ENCODE measurements at regions not wholly inside any gene's neighbourhood (a gene's known extent, or its start where the extent isn't known, plus 50 kb on each side); places are given as distances from the start of the nearest gene placed in this dataset.

DNA sequence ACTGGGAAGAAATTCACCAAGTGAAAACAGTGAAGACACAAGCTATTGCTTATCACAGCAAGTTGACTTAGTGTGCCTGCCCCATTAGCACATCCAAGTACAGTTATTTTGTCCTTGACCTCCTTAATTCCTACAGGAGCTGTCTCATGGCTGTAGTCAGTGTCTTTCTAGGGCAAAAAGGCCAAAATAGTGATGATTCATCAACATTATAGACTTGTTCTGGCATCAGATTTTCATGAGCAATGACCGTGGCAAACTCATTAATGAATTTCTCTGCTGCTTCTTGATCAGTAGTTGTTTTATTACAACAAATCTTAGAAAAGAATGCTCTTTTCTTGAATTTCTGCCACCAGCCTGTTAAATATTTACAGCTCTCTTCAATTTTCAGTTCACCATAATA, 1169.3 kb upstream of the DDX18 start:
- no peaks in the 10 kb centered on the region for H3K36me3 Mint-ChIP-seq (ENCODE audit: insufficient read depth)
- H3K27me3 Mint-ChIP-seq = no peaks in the 10 kb centered on the region
- H3K27ac Mint-ChIP-seq = no peak overlapping the region
- no peak for DNase-seq (ENCODE audit: low spot score, unreplicated experiment)
- no peaks in the 10 kb centered on the region for H3K9me3 Mint-ChIP-seq (ENCODE audit: low read depth)
- no peaks in the 10 kb centered on the region for H3K4me1 Mint-ChIP-seq (ENCODE audit: low read depth)
- TF ChIP-seq, protein P1, sequence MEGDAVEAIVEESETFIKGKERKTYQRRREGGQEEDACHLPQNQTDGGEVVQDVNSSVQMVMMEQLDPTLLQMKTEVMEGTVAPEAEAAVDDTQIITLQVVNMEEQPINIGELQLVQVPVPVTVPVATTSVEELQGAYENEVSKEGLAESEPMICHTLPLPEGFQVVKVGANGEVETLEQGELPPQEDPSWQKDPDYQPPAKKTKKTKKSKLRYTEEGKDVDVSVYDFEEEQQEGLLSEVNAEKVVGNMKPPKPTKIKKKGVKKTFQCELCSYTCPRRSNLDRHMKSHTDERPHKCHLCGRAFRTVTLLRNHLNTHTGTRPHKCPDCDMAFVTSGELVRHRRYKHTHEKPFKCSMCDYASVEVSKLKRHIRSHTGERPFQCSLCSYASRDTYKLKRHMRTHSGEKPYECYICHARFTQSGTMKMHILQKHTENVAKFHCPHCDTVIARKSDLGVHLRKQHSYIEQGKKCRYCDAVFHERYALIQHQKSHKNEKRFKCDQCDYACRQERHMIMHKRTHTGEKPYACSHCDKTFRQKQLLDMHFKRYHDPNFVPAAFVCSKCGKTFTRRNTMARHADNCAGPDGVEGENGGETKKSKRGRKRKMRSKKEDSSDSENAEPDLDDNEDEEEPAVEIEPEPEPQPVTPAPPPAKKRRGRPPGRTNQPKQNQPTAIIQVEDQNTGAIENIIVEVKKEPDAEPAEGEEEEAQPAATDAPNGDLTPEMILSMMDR (IDR thresholded peaks at IDR 0.05; ENCODE audit: unreplicated experiment) = no peak
- H3K4me3 Mint-ChIP-seq (ENCODE audit: low read depth) = no peak overlapping the region

DNA sequence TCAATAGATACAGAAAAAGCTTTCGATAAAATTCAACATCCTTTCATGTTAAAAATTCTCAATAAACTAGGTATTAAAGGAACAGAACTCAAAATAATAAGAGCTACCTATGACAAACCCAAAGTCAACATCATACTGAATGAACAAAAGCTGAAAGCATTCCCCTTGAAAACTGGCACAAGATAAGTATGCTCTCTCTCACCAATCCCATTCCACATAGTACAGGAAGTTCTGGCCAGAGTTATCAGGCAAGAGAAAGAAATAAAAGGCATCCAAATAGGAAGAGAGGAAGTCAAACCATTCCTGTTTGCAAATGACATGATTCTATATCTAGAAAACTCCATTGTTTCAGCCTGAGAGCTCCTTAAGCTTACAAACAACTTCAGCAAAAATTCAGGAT, 1145.8 kb upstream of the DDX18 start:
- DNase-seq (ENCODE audit: low spot score, unreplicated experiment) = no peak
- no peaks in the 10 kb centered on the region for H3K9me3 Mint-ChIP-seq (ENCODE audit: low read depth)
- no peaks in the 10 kb centered on the region for H3K27me3 Mint-ChIP-seq
- H3K4me3 Mint-ChIP-seq (ENCODE audit: low read depth) = no peak overlapping the region
- H3K4me1 Mint-ChIP-seq (ENCODE audit: low read depth) = peaks cover 5% of the 10 kb centered on the region
- H3K27ac Mint-ChIP-seq = no peak overlapping the region
- TF ChIP-seq, protein P1 (IDR thresholded peaks at IDR 0.05; ENCODE audit: unreplicated experiment) = no peak
- no peaks in the 10 kb centered on the region for H3K36me3 Mint-ChIP-seq (ENCODE audit: insufficient read depth)

DNA sequence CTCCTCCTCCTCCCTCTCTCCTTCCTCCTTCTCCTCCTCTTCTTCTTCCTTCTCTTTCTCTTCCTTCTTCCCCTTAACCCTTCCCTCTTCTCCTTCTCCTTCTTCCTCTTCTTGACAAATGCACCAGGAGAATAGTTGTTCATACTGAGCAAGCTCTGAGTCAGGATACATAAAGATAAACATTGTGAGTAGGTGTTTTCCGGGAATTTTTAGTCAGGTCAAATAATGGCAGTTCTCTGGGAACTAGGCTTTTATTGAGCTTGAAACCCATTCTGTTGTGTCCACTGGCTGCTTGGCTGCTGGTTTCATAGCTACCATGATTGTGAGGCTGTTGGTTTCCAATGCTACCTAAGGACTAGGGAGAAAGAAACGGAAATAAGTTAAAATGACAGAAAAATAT, 1144.7 kb upstream of the DDX18 start:
- Mint-ChIP-seq H3K27ac (no peak overlapping the region), H3K36me3 (ENCODE audit: insufficient read depth) (no peaks in the 10 kb centered on the region), H3K27me3 (no peaks in the 10 kb centered on the region), H3K4me1 (ENCODE audit: low read depth) (peaks cover 7% of the 10 kb centered on the region), H3K4me3 (ENCODE audit: low read depth) (no peak overlapping the region), H3K9me3 (ENCODE audit: low read depth) (no peaks in the 10 kb centered on the region)
- TF ChIP-seq, protein P1 (IDR thresholded peaks at IDR 0.05; ENCODE audit: unreplicated experiment) = no peak
- no peak for DNase-seq (ENCODE audit: low spot score, unreplicated experiment)

DNA sequence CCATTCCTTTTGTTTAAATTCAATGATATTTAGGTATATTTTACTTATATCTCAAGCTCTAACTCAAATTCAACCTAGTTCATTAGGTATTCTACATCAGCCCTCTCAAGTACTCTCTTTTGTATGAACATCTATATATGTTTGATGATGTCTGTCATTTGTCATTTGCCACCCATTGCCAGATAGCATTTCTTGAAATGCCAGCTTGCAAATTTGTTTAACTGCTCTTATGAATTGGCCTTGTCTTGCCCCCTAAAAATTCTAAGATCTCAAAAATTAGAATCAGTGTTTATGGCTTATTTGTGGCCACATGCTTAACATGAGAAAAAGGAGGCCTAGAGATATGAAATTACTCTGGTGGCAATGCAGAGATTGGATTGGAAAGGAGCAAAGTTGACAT, 1140.3 kb upstream of the DDX18 start:
- no peak overlapping the region for H3K4me3 Mint-ChIP-seq (ENCODE audit: low read depth)
- no peak overlapping the region for H3K27ac Mint-ChIP-seq
- no peaks in the 10 kb centered on the region for H3K27me3 Mint-ChIP-seq
- H3K4me1 Mint-ChIP-seq (ENCODE audit: low read depth) = peaks cover 2% of the 10 kb centered on the region
- no peaks in the 10 kb centered on the region for H3K36me3 Mint-ChIP-seq (ENCODE audit: insufficient read depth)
- TF ChIP-seq, protein P1 (IDR thresholded peaks at IDR 0.05; ENCODE audit: unreplicated experiment) = no peak
- H3K9me3 Mint-ChIP-seq (ENCODE audit: low read depth) = no peaks in the 10 kb centered on the region
- DNase-seq (ENCODE audit: low spot score, unreplicated experiment) = no peak

DNA sequence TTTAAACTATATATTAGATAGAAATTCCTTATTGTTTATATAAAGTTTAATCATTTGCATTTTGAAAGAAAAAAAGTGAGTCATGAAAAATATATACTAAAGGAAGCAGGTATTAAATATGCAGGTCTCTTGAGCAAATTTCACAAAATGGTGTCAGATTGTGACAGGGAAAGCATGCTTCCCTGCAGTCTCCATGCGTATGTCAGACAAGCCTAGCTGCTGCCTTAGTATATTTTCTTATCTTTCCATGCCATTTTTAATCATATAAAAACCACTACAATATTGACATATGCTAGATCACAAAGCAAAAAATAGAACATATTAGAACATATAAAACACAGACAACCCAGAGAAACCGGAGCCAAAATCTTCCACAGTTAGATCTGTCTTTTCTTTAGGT, 1137.7 kb upstream of the DDX18 start:
- TF ChIP-seq, protein P1 (IDR thresholded peaks at IDR 0.05; ENCODE audit: unreplicated experiment) = no peak

More for the DNA sequence above, 1137.7 kb upstream of the DDX18 start:
- no peak overlapping the region for H3K27ac Mint-ChIP-seq
- no peaks in the 10 kb centered on the region for H3K36me3 Mint-ChIP-seq (ENCODE audit: insufficient read depth)
- H3K27me3 Mint-ChIP-seq = no peaks in the 10 kb centered on the region
- DNase-seq (ENCODE audit: low spot score, unreplicated experiment) = no peak
- no peaks in the 10 kb centered on the region for H3K9me3 Mint-ChIP-seq (ENCODE audit: low read depth)
- peaks cover 2% of the 10 kb centered on the region for H3K4me1 Mint-ChIP-seq (ENCODE audit: low read depth)
- no peak overlapping the region for H3K4me3 Mint-ChIP-seq (ENCODE audit: low read depth)
